ENCODE measurements at regions not wholly inside any gene's neighbourhood (a gene's known extent, or its start where the extent isn't known, plus 50 kb on each side); places are given as distances from the start of the nearest gene placed in this dataset.

DNA sequence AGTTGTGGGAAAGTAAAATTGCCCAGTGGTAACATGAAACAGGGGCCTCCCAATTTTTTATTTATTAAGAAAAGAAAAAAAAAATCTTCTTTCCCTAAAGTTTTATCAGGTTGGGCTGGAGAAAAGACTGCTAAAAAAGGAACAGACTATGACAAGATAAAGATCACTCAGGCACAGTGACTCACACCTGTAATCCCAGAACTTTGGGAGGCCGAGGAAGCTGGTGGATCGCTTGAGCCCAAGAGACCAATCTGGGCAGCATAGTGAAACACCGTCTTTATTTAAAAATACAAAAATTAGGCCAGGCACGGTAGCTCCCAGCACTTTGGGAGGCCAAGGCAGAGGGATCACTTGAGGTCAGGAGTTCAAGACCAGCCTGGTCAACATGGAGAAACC, 312.5 kb downstream of the CETN3 start:
- no peak for TF ChIP-seq MYC (IDR thresholded peaks at IDR 0.05; ENCODE audit: low read depth, low read length)
- TF ChIP-seq CTCF (IDR thresholded peaks at IDR 0.05; ENCODE audit: extremely low read depth in 1 of 2, insufficient read depth in 1 of 2, low read depth in 1 of 2, low read length in 2 of 2), result no peak
- TF ChIP-seq POLR2AphosphoS5 (IDR thresholded peaks at IDR 0.05; ENCODE audit: insufficient read depth, low read depth, low read length), result no peak

Measured in endothelial cell of umbilical vein (primary cell).